ENCODE measurements at regions not wholly inside any gene's neighbourhood (a gene's known extent, or its start where the extent isn't known, plus 50 kb on each side); places are given as distances from the start of the nearest gene placed in this dataset.
"Not testable (repeated sequence)": the region's sequence is repeated elsewhere in the genome, so short reads cannot be mapped to it uniquely, and the experiment has no call there.

DNA sequence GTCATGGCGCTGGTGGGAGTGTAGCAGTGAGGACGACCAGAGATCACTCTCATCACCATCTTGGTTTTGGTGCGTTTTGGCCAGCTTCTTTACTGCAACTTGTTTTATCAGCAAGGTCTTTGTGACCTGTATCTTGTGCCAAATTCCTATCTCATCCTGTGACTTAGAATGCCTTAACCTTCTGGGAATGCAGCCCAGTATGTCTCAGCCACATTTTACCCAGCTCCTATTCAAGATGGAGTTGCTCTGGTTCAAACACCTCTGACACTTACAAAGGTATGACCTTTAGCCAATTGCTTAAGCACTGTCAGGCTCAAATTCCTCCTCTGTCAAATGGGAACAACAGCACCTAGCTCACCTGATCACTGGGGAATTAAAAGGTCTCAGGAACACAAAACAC lies 235.1 kb upstream of the ID2 start:
- BruUV-seq (replicated peaks); H4K20me1 ChIP-seq (replicated peaks; ENCODE audit: control insufficient read depth, insufficient read depth, low read length); H3K9ac ChIP-seq (ENCODE audit: insufficient read depth in 1 of 2, low read depth in 2 of 2, low read length in 2 of 2); in situ Hi-C loops (cut with MboI); H3K36me3 ChIP-seq (ENCODE audit: control insufficient read depth, insufficient read depth, low read length); H3K27ac ChIP-seq (ENCODE audit: extremely low read depth, low read depth, low read length); H3K79me2 ChIP-seq (ENCODE audit: control insufficient read depth, insufficient read depth, low read length); H3K27me3 ChIP-seq (ENCODE audit: control insufficient read depth in 2 of 2, insufficient read depth in 2 of 2, low read length in 2 of 2); ATAC-seq; H3K4me1 ChIP-seq (replicated peaks in 1 of 2; ENCODE audit: control insufficient read depth in 2 of 2, insufficient read depth in 2 of 2, low read length in 2 of 2); H3K9me1 ChIP-seq (ENCODE audit: control insufficient read depth, insufficient read depth, low read length); H3K4me3 ChIP-seq; FAIRE-seq; H3K9me3 ChIP-seq (replicated peaks; ENCODE audit: control insufficient read depth, insufficient read depth, low read depth, low read length); H3K4me2 ChIP-seq (ENCODE audit: insufficient read depth, low read length); H2AFZ ChIP-seq (ENCODE audit: low read depth, low read length); CTCF ChIA-PET (ENCODE audit: low intra/inter-chr PET ratio); POLR2A ChIA-PET; DNase-seq (ENCODE audit: extremely low read depth in 1 of 4, low spot score in 3 of 4); intact Hi-C loops (cut with micrococcal nuclease): not testable (repeated sequence)
- WGBS (ENCODE audit: insufficient coverage, low coverage, missing lambda C conversion rate) = 0% methylated on average over 3 of the region's 3 CpGs

DNA sequence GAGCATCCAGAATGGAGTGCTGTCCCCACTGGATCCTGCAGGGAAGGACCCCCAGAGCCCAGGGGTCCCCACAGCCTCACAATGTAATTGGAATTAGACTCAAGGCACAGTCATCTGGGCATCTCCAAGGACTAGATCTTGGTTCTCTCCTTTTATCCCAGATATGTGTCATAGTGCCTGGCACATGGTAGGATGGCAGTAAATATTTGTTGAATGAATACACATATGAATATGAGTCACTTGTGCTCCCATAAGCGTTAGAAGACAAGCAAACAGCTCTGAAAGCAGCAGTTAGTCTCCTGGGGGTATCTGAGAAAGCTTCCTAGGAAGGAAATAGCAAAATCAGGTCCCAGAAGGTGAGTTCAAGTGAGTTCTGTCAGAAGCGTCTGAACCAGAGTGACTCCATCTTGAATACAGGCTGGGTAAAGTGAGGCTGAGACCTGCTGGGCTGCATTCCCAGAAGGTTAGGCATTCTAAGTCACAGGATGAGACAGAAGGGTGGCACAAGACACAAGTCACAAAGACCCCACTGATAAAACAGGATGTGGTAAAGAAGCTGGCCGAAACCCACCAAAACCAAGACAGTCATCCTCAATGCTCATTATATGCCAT lies 234.1 kb upstream of the ID2 start:
- peaks cover 5 to 17% of the 10 kb centered on the region in 2 experiments for H3K27me3 ChIP-seq (ENCODE audit: control insufficient read depth in 2 of 2, insufficient read depth in 2 of 2, low read length in 2 of 2)
- in situ Hi-C loops (cut with MboI) (no loop called here), intact Hi-C loops (cut with micrococcal nuclease) (no loop called here)
- no peak for FAIRE-seq
- no peaks in the 10 kb centered on the region for H3K4me1 ChIP-seq (replicated peaks in 1 of 2; ENCODE audit: control insufficient read depth in 2 of 2, insufficient read depth in 2 of 2, low read length in 2 of 2)
- no peak for DNase-seq (ENCODE audit: extremely low read depth in 1 of 4, low spot score in 3 of 4)
- POLR2A ChIA-PET = no interaction called here
- H3K4me3 ChIP-seq = no peak overlapping the region
- no peak overlapping the region for H3K9ac ChIP-seq (ENCODE audit: insufficient read depth in 1 of 2, low read depth in 2 of 2, low read length in 2 of 2)
- H3K9me3 ChIP-seq (replicated peaks; ENCODE audit: control insufficient read depth, insufficient read depth, low read depth, low read length) = no peaks in the 10 kb centered on the region
- no peak overlapping the region for H3K4me2 ChIP-seq (ENCODE audit: insufficient read depth, low read length)
- no peak overlapping the region for H3K27ac ChIP-seq (ENCODE audit: extremely low read depth, low read depth, low read length)
- H3K79me2 ChIP-seq (ENCODE audit: control insufficient read depth, insufficient read depth, low read length) = no peaks in the 10 kb centered on the region
- CTCF ChIA-PET (ENCODE audit: low intra/inter-chr PET ratio) = no interaction called here
- WGBS (ENCODE audit: insufficient coverage, low coverage, missing lambda C conversion rate) = 6% methylated on average over 3 of the region's 3 CpGs
- H3K9me1 ChIP-seq (ENCODE audit: control insufficient read depth, insufficient read depth, low read length) = no peaks in the 10 kb centered on the region
- BruUV-seq (replicated peaks) = no TSS peak
- no peaks in the 10 kb centered on the region for H3K36me3 ChIP-seq (ENCODE audit: control insufficient read depth, insufficient read depth, low read length)
- no peak overlapping the region for H2AFZ ChIP-seq (ENCODE audit: low read depth, low read length)
- no peaks in the 10 kb centered on the region for H4K20me1 ChIP-seq (replicated peaks; ENCODE audit: control insufficient read depth, insufficient read depth, low read length)
- ATAC-seq = no peak
- TF ChIP-seq, protein P1, sequence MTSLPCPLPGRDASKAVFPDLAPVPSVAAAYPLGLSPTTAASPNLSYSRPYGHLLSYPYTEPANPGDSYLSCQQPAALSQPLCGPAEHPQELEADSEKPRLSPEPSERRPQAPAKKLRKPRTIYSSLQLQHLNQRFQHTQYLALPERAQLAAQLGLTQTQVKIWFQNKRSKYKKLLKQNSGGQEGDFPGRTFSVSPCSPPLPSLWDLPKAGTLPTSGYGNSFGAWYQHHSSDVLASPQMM (CRISPR knock-in tag; IDR thresholded peaks at IDR 0.05) = no peak
- TF ChIP-seq, protein P2, sequence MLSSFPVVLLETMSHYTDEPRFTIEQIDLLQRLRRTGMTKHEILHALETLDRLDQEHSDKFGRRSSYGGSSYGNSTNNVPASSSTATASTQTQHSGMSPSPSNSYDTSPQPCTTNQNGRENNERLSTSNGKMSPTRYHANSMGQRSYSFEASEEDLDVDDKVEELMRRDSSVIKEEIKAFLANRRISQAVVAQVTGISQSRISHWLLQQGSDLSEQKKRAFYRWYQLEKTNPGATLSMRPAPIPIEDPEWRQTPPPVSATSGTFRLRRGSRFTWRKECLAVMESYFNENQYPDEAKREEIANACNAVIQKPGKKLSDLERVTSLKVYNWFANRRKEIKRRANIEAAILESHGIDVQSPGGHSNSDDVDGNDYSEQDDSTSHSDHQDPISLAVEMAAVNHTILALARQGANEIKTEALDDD (IDR thresholded peaks at IDR 0.05) = no peak
- TF ChIP-seq STAG1 (CRISPR knock-in tag; IDR thresholded peaks at IDR 0.05; ENCODE audit: borderline replicate concordance) (no peak), BCL6 (CRISPR knock-in tag; IDR thresholded peaks at IDR 0.05) (no peak), ATF7 (IDR thresholded peaks at IDR 0.05) (no peak), ZNF224 (CRISPR knock-in tag; IDR thresholded peaks at IDR 0.05) (no peak), ZNF785 (CRISPR knock-in tag; IDR thresholded peaks at IDR 0.05) (no peak), XRCC5 (IDR thresholded peaks at IDR 0.05; ENCODE audit: low read depth, low read length) (no peak), HNRNPL (IDR thresholded peaks at IDR 0.05; ENCODE audit: low read depth, low read length) (no peak), RFX5 (IDR thresholded peaks at IDR 0.05; ENCODE audit: low read depth, low read length) (no peak), E2F3 (CRISPR knock-in tag; IDR thresholded peaks at IDR 0.05) (no peak), HNRNPLL (IDR thresholded peaks at IDR 0.05; ENCODE audit: low read depth, low read length, poor library complexity, severe bottlenecking) (no peak), TGIF2 (CRISPR knock-in tag; IDR thresholded peaks at IDR 0.05) (no peak)
- TF ChIP-seq, protein P3, sequence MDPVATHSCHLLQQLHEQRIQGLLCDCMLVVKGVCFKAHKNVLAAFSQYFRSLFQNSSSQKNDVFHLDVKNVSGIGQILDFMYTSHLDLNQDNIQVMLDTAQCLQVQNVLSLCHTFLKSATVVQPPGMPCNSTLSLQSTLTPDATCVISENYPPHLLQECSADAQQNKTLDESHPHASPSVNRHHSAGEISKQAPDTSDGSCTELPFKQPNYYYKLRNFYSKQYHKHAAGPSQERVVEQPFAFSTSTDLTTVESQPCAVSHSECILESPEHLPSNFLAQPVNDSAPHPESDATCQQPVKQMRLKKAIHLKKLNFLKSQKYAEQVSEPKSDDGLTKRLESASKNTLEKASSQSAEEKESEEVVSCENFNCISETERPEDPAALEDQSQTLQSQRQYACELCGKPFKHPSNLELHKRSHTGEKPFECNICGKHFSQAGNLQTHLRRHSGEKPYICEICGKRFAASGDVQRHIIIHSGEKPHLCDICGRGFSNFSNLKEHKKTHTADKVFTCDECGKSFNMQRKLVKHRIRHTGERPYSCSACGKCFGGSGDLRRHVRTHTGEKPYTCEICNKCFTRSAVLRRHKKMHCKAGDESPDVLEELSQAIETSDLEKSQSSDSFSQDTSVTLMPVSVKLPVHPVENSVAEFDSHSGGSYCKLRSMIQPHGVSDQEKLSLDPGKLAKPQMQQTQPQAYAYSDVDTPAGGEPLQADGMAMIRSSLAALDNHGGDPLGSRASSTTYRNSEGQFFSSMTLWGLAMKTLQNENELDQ (CRISPR knock-in tag; IDR thresholded peaks at IDR 0.05; ENCODE audit: borderline replicate concordance) = no peak

Measured in K562 (cell line).